GM12872 (cell line): ENCODE measurements at regions not wholly inside any gene's neighbourhood (a gene's known extent, or its start where the extent isn't known, plus 50 kb on each side); places are given as distances from the start of the nearest gene placed in this dataset.

Experiments used
- TF ChIP-seq, protein P1 (sequence below): IDR thresholded peaks from 3 replicates; pipeline ENCODE4 v1.5.1; 2011; ENCODE audit warnings: low read depth, mild to moderate bottlenecking, low read length, moderate library complexity; ENCODE audit not compliant: insufficient read depth

DNA sequence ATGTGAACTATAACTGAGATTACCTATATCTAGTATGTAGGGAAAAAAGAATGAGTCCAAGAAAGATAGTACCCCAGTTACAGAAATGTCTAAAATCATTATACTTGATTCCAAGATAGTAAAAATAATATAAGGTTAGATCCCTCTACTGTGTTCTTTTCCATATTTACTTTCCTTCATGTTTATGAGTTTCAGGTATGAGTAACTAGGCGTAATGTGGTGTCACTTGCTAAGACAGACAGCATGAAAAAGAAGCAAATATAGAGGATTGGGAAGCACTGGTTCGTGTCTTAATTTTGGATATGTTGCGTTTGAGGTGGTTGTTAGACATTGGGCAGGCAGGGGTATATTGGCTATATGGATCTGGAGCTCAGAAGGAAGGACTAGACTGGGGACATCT, 168.1 kb upstream of the PFN2 start:
- TF ChIP-seq, protein P1, sequence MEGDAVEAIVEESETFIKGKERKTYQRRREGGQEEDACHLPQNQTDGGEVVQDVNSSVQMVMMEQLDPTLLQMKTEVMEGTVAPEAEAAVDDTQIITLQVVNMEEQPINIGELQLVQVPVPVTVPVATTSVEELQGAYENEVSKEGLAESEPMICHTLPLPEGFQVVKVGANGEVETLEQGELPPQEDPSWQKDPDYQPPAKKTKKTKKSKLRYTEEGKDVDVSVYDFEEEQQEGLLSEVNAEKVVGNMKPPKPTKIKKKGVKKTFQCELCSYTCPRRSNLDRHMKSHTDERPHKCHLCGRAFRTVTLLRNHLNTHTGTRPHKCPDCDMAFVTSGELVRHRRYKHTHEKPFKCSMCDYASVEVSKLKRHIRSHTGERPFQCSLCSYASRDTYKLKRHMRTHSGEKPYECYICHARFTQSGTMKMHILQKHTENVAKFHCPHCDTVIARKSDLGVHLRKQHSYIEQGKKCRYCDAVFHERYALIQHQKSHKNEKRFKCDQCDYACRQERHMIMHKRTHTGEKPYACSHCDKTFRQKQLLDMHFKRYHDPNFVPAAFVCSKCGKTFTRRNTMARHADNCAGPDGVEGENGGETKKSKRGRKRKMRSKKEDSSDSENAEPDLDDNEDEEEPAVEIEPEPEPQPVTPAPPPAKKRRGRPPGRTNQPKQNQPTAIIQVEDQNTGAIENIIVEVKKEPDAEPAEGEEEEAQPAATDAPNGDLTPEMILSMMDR, result no peak

GRCh38 chr3:150136242-150136641, 165.5 kb upstream of the PFN2 start:
- TF ChIP-seq, protein P1, result no peak

DNA sequence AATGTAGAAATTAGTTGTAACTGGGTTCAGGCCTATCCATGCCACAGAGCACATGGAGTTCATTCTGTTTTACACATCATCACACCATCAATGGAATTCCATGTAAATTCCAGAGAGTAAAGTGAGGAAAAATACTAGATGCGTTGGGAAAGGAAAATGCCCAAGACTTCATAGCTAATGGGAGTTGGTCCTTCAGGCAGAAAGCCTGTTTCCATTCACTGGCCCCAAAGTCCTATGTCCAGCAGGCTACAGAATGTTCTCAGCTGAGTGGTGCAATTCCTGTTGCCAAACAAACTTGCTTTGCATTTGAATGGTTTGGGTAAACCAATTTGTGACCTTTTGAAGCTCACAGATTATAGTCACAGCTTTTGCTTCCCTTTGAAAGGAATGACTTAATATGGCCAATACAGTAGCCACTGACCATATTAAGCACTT, 164.6 kb upstream of the PFN2 start:
- TF ChIP-seq, protein P1, result no peak

- TF ChIP-seq, protein P1, result no peak
Observed at GRCh38 chr3:150133293-150133692, 162.6 kb upstream of the PFN2 start.

- TF ChIP-seq, protein P1, result no peak
Observed at GRCh38 chr3:150132101-150132749, 161.5 kb upstream of the PFN2 start.

DNA sequence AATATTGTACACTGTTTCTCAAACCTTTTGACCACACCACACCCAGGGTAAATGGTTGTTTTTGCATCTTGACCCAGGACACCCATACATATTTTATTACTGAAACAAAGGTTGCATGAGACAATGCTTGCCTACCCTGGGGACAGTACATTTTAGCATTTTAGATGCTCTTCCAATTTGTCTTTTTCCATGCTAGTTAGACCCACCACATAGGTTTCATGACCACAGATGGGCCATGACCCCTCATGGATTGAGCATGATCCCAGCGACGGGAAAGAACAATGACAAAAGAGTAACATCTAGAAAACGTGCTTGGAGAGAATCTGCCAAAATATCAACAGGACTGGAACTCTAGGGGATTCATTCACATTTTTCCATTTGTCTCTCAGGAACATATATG, 161.0 kb upstream of the PFN2 start:
- TF ChIP-seq, protein P1, result no peak

- TF ChIP-seq, protein P1, result no peak
Observed at GRCh38 chr3:150130404-150131100, 159.9 kb upstream of the PFN2 start.
